Endothelial cell of umbilical vein (primary cell): ENCODE measurements at regions not wholly inside any gene's neighbourhood (a gene's known extent, or its start where the extent isn't known, plus 50 kb on each side); places are given as distances from the start of the nearest gene placed in this dataset.

Experiments used
- BruUV-seq: library from RNA; stranded (reverse); fragments of 400-500 nt; replicated peaks from 2 replicates; lab custom pipeline; 2021; lab: Mats Ljungman, UMichigan
- CTCF ChIA-PET: fragments of 300-600, 350-600 bp; sonication (Branson Sonifier 250); formaldehyde crosslinking; loops from one replicate; lab custom pipeline; 2021; ENCODE audit warnings: antibody characterized with exemption, inconsistent platforms; lab: Charles Lee
- POLR2A ChIA-PET: fragments of 300-600, 350-600 bp; sonication (Branson Sonifier 250); formaldehyde crosslinking; loops from one replicate; lab custom pipeline; 2021; ENCODE audit warnings: antibody characterized with exemption, inconsistent platforms; lab: Charles Lee
- DNase-seq: peaks from one replicate; pipeline ENCODE4 v3.0.0-alpha.2; 2011; ENCODE audit warnings: low read depth, low spot score
- FAIRE-seq: peaks from 2 replicates; lab custom pipeline; 2011; peaks lifted over from hg19 to GRCh38; lab: Jason Lieb, UNC
- H2AFZ ChIP-seq: 2 replicates; pipeline ENCODE4 v1.6.0; 2012; ENCODE audit warnings: low read depth, low read length, control low read depth, inconsistent platforms
- H3K27ac ChIP-seq: 2 replicates; pipeline ENCODE4 v1.5.1; 2011; ENCODE audit warnings: low read depth, mild to moderate bottlenecking, control low read depth, low read length, moderate library complexity; ENCODE audit not compliant: insufficient read depth
- H3K27me3 ChIP-seq, 2 experiments: 2 replicates each; pipeline versions ENCODE4 v1.6.0 to v1.6.1; 2011; ENCODE audit warnings: low read length in 2 of 2, mixed read lengths in 1 of 2; ENCODE audit not compliant: control insufficient read depth in 2 of 2, insufficient read depth in 2 of 2
- H3K36me3 ChIP-seq, 2 experiments: 2 replicates in 1 of 2; 3 replicates in 1 of 2; pipeline ENCODE4 v1.5.1; 2011; ENCODE audit warnings: low read length in 2 of 2, mild to moderate bottlenecking in 1 of 2, moderate library complexity in 1 of 2; ENCODE audit not compliant: control insufficient read depth in 2 of 2, insufficient read depth in 2 of 2; ENCODE audit errors: extremely low read depth in 1 of 2
- H3K4me1 ChIP-seq: 3 replicates; pipeline ENCODE4 v1.5.1; 2011; ENCODE audit warnings: mild to moderate bottlenecking, low read length; ENCODE audit not compliant: control insufficient read depth, insufficient read depth; ENCODE audit errors: extremely low read depth
- H3K4me2 ChIP-seq: 2 replicates; pipeline ENCODE4 v1.6.1; 2011; ENCODE audit warnings: low read length, control low read depth, mixed read lengths; ENCODE audit not compliant: insufficient read depth
- H3K4me3 ChIP-seq, 3 experiments: fragments of 200-600 bp in 1 of 3; sonication (generic), shearing (Covaris generic) in 1 of 3; replicated peaks in 1 of 3; 2 replicates each; pipeline ENCODE4 v1.5.1; 2011 to 2016; ENCODE audit warnings: control low read depth in 3 of 3, low read length in 3 of 3, mild to moderate bottlenecking in 2 of 3, inconsistent platforms in 1 of 3, low read depth in 1 of 3, moderate library complexity in 1 of 3; ENCODE audit not compliant: insufficient read depth in 1 of 3
- H3K79me2 ChIP-seq: 2 replicates; pipeline ENCODE4 v1.6.0; 2012; ENCODE audit warnings: low read length, inconsistent platforms; ENCODE audit not compliant: control insufficient read depth, insufficient read depth
- H3K9ac ChIP-seq: replicated peaks from 2 replicates; pipeline ENCODE3; 2011; ENCODE audit warnings: low read length, control low read depth; ENCODE audit not compliant: insufficient read depth; ENCODE audit errors: extremely low read depth
- H3K9me1 ChIP-seq: replicated peaks from 3 replicates; pipeline ENCODE4 v1.6.0; 2011; ENCODE audit warnings: mild to moderate bottlenecking, low read length; ENCODE audit not compliant: control insufficient read depth, insufficient read depth; ENCODE audit errors: extremely low read depth
- H3K9me3 ChIP-seq: replicated peaks from 2 replicates; pipeline ENCODE4 v1.5.1; 2012; ENCODE audit warnings: low read length, inconsistent platforms; ENCODE audit not compliant: control insufficient read depth, insufficient read depth
- H4K20me1 ChIP-seq: replicated peaks from 2 replicates; pipeline ENCODE3; 2011; ENCODE audit warnings: mild to moderate bottlenecking, low read length; ENCODE audit not compliant: control insufficient read depth, insufficient read depth; ENCODE audit errors: extremely low read depth
- CTCF ChIP-seq, 2 donors: IDR thresholded peaks; 1 replicate in 1 of 2; 2 replicates in 1 of 2; pipeline ENCODE4 v1.5.1; 2011; ENCODE audit warnings: low read length in 2 of 2, mild to moderate bottlenecking in 2 of 2, moderate library complexity in 2 of 2, control low read depth in 1 of 2, inconsistent platforms in 1 of 2, low read depth in 1 of 2; ENCODE audit not compliant: insufficient read depth in 1 of 2; ENCODE audit errors: extremely low read depth in 1 of 2
- EZH2 ChIP-seq: IDR thresholded peaks from 2 replicates; pipeline ENCODE4 v1.6.1; 2012; ENCODE audit warnings: borderline replicate concordance, low read depth, mild to moderate bottlenecking, moderate library complexity, low read length, inconsistent platforms; ENCODE audit not compliant: severe bottlenecking
- FOS ChIP-seq: IDR thresholded peaks from 2 replicates; pipeline ENCODE4 v1.6.1; 2011; ENCODE audit warnings: mild to moderate bottlenecking, low read length, moderate library complexity, borderline replicate concordance; ENCODE audit not compliant: insufficient read depth
- GATA2 ChIP-seq: IDR thresholded peaks from 2 replicates; pipeline ENCODE4 v1.7.0; 2011; ENCODE audit warnings: low read depth, mild to moderate bottlenecking, moderate library complexity, mixed read lengths, low read length; ENCODE audit not compliant: insufficient read length, insufficient read depth
- JUN ChIP-seq: IDR thresholded peaks from 2 replicates; pipeline ENCODE4 v1.6.1; 2011; ENCODE audit warnings: borderline replicate concordance, low read depth; ENCODE audit not compliant: insufficient read length, insufficient read depth
- MAX ChIP-seq: IDR thresholded peaks from 2 replicates; pipeline ENCODE4 v1.6.1; 2011; ENCODE audit not compliant: insufficient read depth, insufficient read length
- MYC ChIP-seq: IDR thresholded peaks from one replicate; pipeline ENCODE4 v1.6.1; 2011; ENCODE audit warnings: mild to moderate bottlenecking, low read depth, low read length
- POLR2A ChIP-seq: IDR thresholded peaks from 2 replicates; pipeline ENCODE4 v1.6.1; 2012; ENCODE audit warnings: low read depth, mild to moderate bottlenecking, control low read depth, low read length
- POLR2AphosphoS5 ChIP-seq: IDR thresholded peaks from 2 replicates; pipeline ENCODE4 v1.6.1; 2012; ENCODE audit warnings: low read depth, mild to moderate bottlenecking, control low read depth, low read length, moderate library complexity; ENCODE audit not compliant: insufficient read depth
- dilution Hi-C: fragments of 300-500 bp; cut with MboI; formaldehyde crosslinking; loops from one replicate; pipeline ENCODE4 v1.15.0; 2019; ENCODE audit warnings: low sequenced_read_pairs; ENCODE audit not compliant: extremely low pct_ligation_motif_present
- intact Hi-C: fragments of 100-400 bp; cut with micrococcal nuclease; formaldehyde crosslinking; loops from one replicate; pipeline ENCODE4 v1.10.0; 2022

GRCh38 chr12:93115198-93115601, 186.1 kb upstream of the EEA1 start:
- H3K9ac ChIP-seq: no peak overlapping the region
- dilution Hi-C loops (no loop called here), intact Hi-C loops (no loop called here)
- CTCF ChIA-PET: interaction anchor here (1.7 kb wide), 1 partner anchor 16 kb away, joined by 9 read pairs; no protein-coding TSS in a partner anchor
- BruUV-seq: no TSS peak
- peaks cover 20% of the 10 kb centered on the region for H3K4me1 ChIP-seq
- H4K20me1 ChIP-seq: no peaks in the 10 kb centered on the region
- no peaks in the 10 kb centered on the region for H3K9me3 ChIP-seq
- no peak overlapping the region for H2AFZ ChIP-seq
- H3K4me2 ChIP-seq: no peak overlapping the region
- DNase-seq (no peak), FAIRE-seq (no peak)
- no peaks in the 10 kb centered on the region for H3K79me2 ChIP-seq
- no peak overlapping the region for H3K27ac ChIP-seq
- POLR2A ChIA-PET: no interaction called here
- TF ChIP-seq MAX (no peak), CTCF (IDR thresholded peaks at IDR 0.05; ENCODE audit: extremely low read depth in 1 of 2, insufficient read depth in 1 of 2, low read depth in 1 of 2, low read length in 2 of 2) (no peak), POLR2AphosphoS5 (no peak), EZH2 (no peak), MYC (no peak), GATA2 (no peak), JUN (no peak), FOS (no peak), POLR2A (no peak)
- H3K27me3 ChIP-seq: no peaks in the 10 kb centered on the region
- no peaks in the 10 kb centered on the region for H3K36me3 ChIP-seq
- no peaks in the 10 kb centered on the region for H3K9me1 ChIP-seq
- no peak overlapping the region for H3K4me3 ChIP-seq
